ENCODE measurements at regions not wholly inside any gene's neighbourhood (a gene's known extent, or its start where the extent isn't known, plus 50 kb on each side); places are given as distances from the start of the nearest gene placed in this dataset.
"Not testable (repeated sequence)": the region's sequence is repeated elsewhere in the genome, so short reads cannot be mapped to it uniquely, and the experiment has no call there.

- DNase-seq (ENCODE audit: low read depth): no peak
Observed at GRCh38 chr3:18538463-18539230, 113.5 kb upstream of the SATB1 start.

GRCh38 chr3:18533039-18533438 is 107.9 kb upstream of the SATB1 start:
- DNase-seq (ENCODE audit: low read depth): no peak
- no peak overlapping the region for H3K4me3 ChIP-seq (ENCODE audit: low read depth, low read length)

More at GRCh38 chr3:18538463-18539230, 113.5 kb upstream of the SATB1 start:
- no peak overlapping the region for H3K4me3 ChIP-seq (ENCODE audit: low read depth, low read length)

- no peak overlapping the region for H3K4me3 ChIP-seq (ENCODE audit: low read depth, low read length)
- DNase-seq (ENCODE audit: low read depth): no peak
Observed at GRCh38 chr3:18531662-18532061, 106.5 kb upstream of the SATB1 start.

GRCh38 chr3:18529631-18530030 is 104.5 kb upstream of the SATB1 start:
- DNase-seq (ENCODE audit: low read depth): no peak

GRCh38 chr3:18527691-18528090 is 102.6 kb upstream of the SATB1 start:
- no peak overlapping the region for H3K4me3 ChIP-seq (ENCODE audit: low read depth, low read length)
- DNase-seq (ENCODE audit: low read depth): no peak

More at GRCh38 chr3:18529631-18530030, 104.5 kb upstream of the SATB1 start:
- no peak overlapping the region for H3K4me3 ChIP-seq (ENCODE audit: low read depth, low read length)

GRCh38 chr3:18526667-18527066 is 101.5 kb upstream of the SATB1 start:
- no peak overlapping the region for H3K4me3 ChIP-seq (ENCODE audit: low read depth, low read length)
- no peak for DNase-seq (ENCODE audit: low read depth)

GRCh38 chr3:18516170-18516569 is 91.0 kb upstream of the SATB1 start:
- DNase-seq (ENCODE audit: low read depth); H3K4me3 ChIP-seq (ENCODE audit: low read depth, low read length): not testable (repeated sequence)

- no peak for DNase-seq (ENCODE audit: low read depth)
- H3K4me3 ChIP-seq (ENCODE audit: low read depth, low read length): no peak overlapping the region
Observed at GRCh38 chr3:18513091-18513490, 88.0 kb upstream of the SATB1 start.

- no peak overlapping the region for H3K4me3 ChIP-seq (ENCODE audit: low read depth, low read length)
- DNase-seq (ENCODE audit: low read depth): no peak
Observed at GRCh38 chr3:18512007-18512406, 86.9 kb upstream of the SATB1 start.

- no peak overlapping the region for H3K4me3 ChIP-seq (ENCODE audit: low read depth, low read length)
- no peak for DNase-seq (ENCODE audit: low read depth)
Observed at GRCh38 chr3:18510947-18511346, 85.8 kb upstream of the SATB1 start.

GRCh38 chr3:18507333-18507732 is 82.2 kb upstream of the SATB1 start:
- no peak for DNase-seq (ENCODE audit: low read depth)
- H3K4me3 ChIP-seq (ENCODE audit: low read depth, low read length): no peak overlapping the region

GRCh38 chr3:18505056-18505455 is 79.9 kb upstream of the SATB1 start:
- H3K4me3 ChIP-seq (ENCODE audit: low read depth, low read length): no peak overlapping the region
- no peak for DNase-seq (ENCODE audit: low read depth)

GRCh38 chr3:18501679-18502343 is 76.7 kb upstream of the SATB1 start:
- no peak overlapping the region for H3K4me3 ChIP-seq (ENCODE audit: low read depth, low read length)
- DNase-seq (ENCODE audit: low read depth): no peak

GRCh38 chr3:18500322-18500721 is 75.2 kb upstream of the SATB1 start:
- DNase-seq (ENCODE audit: low read depth): no peak
- no peak overlapping the region for H3K4me3 ChIP-seq (ENCODE audit: low read depth, low read length)

- no peak overlapping the region for H3K4me3 ChIP-seq (ENCODE audit: low read depth, low read length)
- DNase-seq (ENCODE audit: low read depth): no peak
Observed at GRCh38 chr3:18499301-18499700, 74.2 kb upstream of the SATB1 start.

- DNase-seq (ENCODE audit: low read depth): no peak
- H3K4me3 ChIP-seq (ENCODE audit: low read depth, low read length): no peak overlapping the region
Observed at GRCh38 chr3:18494251-18494650, 69.1 kb upstream of the SATB1 start.

- no peak overlapping the region for H3K4me3 ChIP-seq (ENCODE audit: low read depth, low read length)
- no peak for DNase-seq (ENCODE audit: low read depth)
Observed at GRCh38 chr3:18489939-18490338, 64.8 kb upstream of the SATB1 start.

GRCh38 chr3:18483226-18483625 is 58.1 kb upstream of the SATB1 start:
- no peak overlapping the region for H3K4me3 ChIP-seq (ENCODE audit: low read depth, low read length)
- no peak for DNase-seq (ENCODE audit: low read depth)

- DNase-seq (ENCODE audit: low read depth): no peak
- H3K4me3 ChIP-seq (ENCODE audit: low read depth, low read length): no peak overlapping the region
Observed at GRCh38 chr3:18481946-18482548, 56.9 kb upstream of the SATB1 start.

- DNase-seq (ENCODE audit: low read depth): no peak
- no peak overlapping the region for H3K4me3 ChIP-seq (ENCODE audit: low read depth, low read length)
Observed at GRCh38 chr3:18477620-18478019, 52.5 kb upstream of the SATB1 start.

All from skeletal muscle cell (primary cell).